ENCODE measurements at regions not wholly inside any gene's neighbourhood (a gene's known extent, or its start where the extent isn't known, plus 50 kb on each side); places are given as distances from the start of the nearest gene placed in this dataset.

DNA sequence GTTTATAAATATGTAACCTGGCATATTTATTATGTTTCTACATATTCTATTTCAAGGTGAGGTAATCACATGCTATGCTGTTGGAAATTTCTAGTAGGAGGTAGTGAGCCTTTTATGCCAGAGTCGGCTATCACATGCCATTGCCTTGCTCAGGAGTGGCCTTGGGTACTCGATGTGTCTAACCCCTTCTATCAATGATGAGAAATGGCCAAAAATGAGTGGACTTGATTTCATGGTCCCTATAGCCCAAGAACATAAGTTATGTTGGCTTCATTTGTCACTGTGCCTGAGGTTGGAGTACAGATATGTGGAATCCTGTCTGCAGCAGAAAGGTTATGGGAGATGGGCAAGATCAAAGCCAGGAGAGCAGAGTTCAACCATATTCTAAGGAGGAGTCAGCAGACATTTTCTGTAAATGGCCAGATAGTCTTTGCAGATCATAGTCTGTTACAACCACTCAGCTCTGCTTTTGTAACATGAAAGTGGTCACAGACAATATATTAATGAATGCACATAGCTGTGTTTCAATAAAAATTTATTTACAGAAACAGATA lies 554.4 kb downstream of the PDCD6IP start:
- H3K9me3 ChIP-seq, result no peaks in the 10 kb centered on the region
- H3K4me3 ChIP-seq (ENCODE audit: low read depth, low read length), result no peak overlapping the region
- H3K27me3 ChIP-seq, result no peaks in the 10 kb centered on the region
- TF ChIP-seq, protein P1, sequence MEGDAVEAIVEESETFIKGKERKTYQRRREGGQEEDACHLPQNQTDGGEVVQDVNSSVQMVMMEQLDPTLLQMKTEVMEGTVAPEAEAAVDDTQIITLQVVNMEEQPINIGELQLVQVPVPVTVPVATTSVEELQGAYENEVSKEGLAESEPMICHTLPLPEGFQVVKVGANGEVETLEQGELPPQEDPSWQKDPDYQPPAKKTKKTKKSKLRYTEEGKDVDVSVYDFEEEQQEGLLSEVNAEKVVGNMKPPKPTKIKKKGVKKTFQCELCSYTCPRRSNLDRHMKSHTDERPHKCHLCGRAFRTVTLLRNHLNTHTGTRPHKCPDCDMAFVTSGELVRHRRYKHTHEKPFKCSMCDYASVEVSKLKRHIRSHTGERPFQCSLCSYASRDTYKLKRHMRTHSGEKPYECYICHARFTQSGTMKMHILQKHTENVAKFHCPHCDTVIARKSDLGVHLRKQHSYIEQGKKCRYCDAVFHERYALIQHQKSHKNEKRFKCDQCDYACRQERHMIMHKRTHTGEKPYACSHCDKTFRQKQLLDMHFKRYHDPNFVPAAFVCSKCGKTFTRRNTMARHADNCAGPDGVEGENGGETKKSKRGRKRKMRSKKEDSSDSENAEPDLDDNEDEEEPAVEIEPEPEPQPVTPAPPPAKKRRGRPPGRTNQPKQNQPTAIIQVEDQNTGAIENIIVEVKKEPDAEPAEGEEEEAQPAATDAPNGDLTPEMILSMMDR (IDR thresholded peaks at IDR 0.05; ENCODE audit: low read depth, low read length), result no peak
- no peaks in the 10 kb centered on the region for H3K36me3 ChIP-seq
- H3K4me1 ChIP-seq, result no peaks in the 10 kb centered on the region
- no peak for DNase-seq

DNA sequence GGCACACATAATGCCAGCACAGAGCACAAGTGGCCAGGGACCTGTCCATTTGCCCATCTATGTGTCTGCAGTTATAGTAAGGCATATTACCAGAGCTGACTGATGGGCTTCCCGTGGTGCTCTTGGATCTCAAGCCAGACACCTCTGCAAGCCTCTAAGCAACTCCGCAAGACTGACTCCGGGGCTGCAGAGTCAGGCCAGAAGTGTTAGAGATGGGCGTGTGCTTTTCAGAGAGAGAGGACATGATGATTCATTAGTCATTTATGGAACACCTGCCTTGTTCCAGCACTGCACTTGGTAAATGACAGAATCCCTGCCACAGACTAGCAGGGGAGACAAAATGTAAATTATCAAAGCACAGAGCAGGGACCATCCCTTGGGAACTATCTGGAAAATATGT lies 559.0 kb downstream of the PDCD6IP start:
- Histone ChIP-seq H3K4me1 (no peaks in the 10 kb centered on the region), H3K4me3 (ENCODE audit: low read depth, low read length) (no peak overlapping the region), H3K36me3 (no peaks in the 10 kb centered on the region), H3K27me3 (no peaks in the 10 kb centered on the region), H3K9me3 (no peaks in the 10 kb centered on the region)
- TF ChIP-seq, protein P1 (IDR thresholded peaks at IDR 0.05; ENCODE audit: low read depth, low read length), result no peak
- DNase-seq, result no peak

DNA sequence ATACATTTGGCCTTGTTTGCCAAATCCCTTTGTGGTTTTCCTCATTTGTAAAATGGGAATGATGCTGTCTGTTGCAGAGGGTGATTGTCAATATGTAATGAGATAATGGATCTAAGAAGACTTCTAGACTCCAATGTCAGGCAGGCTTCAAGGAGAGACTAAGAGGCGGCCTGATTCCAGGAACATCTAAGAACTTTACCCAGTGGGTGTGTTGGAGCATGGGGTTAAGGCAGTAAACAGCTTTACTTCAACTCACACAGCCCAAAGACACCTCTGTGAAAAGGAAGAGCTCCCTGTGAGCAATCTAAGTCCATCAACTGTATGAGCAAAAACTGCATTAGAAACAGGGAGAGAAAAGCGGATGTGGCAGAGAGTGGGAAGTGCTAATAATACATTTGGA lies 560.6 kb downstream of the PDCD6IP start:
- TF ChIP-seq, protein P1 (IDR thresholded peaks at IDR 0.05; ENCODE audit: low read depth, low read length), result no peak
- H3K4me1 ChIP-seq, result no peaks in the 10 kb centered on the region
- no peak overlapping the region for H3K4me3 ChIP-seq (ENCODE audit: low read depth, low read length)
- H3K9me3 ChIP-seq, result no peaks in the 10 kb centered on the region
- H3K27me3 ChIP-seq, result no peaks in the 10 kb centered on the region
- no peaks in the 10 kb centered on the region for H3K36me3 ChIP-seq
- DNase-seq, result no peak

DNA sequence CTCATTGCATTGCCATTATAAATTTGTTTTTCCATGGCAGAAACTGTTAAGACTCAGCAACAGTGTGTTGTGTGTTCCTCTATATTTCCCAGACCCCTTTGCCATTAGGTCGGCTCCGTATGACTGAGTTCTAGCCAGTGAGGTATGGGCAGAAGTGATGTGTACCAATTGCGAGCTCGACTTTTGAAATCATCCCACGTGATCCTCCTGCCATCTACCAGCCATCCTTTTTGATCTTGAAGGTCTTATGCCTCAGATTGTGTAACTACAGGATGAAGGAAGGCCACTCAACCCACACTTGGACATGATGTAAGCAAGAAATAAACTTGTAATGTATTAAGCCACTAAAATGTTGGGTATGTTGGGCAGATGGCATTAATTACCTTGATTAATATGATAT lies 562.3 kb downstream of the PDCD6IP start:
- H3K36me3 ChIP-seq, result no peaks in the 10 kb centered on the region
- no peak for DNase-seq
- no peak overlapping the region for H3K4me3 ChIP-seq (ENCODE audit: low read depth, low read length)
- no peaks in the 10 kb centered on the region for H3K27me3 ChIP-seq
- H3K9me3 ChIP-seq, result no peaks in the 10 kb centered on the region
- TF ChIP-seq, protein P1 (IDR thresholded peaks at IDR 0.05; ENCODE audit: low read depth, low read length), result no peak
- no peaks in the 10 kb centered on the region for H3K4me1 ChIP-seq

DNA sequence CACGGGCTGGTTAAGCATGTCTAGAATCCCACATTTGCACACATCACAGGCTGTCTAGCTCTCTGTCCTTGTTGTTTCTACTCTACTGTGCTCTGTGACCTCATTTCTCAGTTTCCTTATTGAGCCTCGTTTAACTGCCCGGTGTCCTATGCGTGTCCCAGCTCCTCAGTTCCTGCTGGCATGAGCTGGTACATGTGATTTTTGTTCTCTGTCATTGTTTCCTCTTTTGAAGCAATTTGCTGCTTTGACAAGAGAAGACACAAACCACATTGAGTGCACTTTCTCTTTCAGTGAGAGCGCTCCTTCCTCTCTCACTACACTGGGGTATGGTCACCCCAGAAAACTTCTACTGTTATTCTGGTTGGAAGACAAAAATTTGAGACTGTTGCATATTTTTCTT lies 563.5 kb downstream of the PDCD6IP start:
- no peaks in the 10 kb centered on the region for H3K27me3 ChIP-seq
- H3K4me1 ChIP-seq, result no peaks in the 10 kb centered on the region
- no peak overlapping the region for H3K4me3 ChIP-seq (ENCODE audit: low read depth, low read length)
- no peak for DNase-seq
- no peaks in the 10 kb centered on the region for H3K9me3 ChIP-seq
- no peaks in the 10 kb centered on the region for H3K36me3 ChIP-seq
- TF ChIP-seq, protein P1 (IDR thresholded peaks at IDR 0.05; ENCODE audit: low read depth, low read length), result no peak

DNA sequence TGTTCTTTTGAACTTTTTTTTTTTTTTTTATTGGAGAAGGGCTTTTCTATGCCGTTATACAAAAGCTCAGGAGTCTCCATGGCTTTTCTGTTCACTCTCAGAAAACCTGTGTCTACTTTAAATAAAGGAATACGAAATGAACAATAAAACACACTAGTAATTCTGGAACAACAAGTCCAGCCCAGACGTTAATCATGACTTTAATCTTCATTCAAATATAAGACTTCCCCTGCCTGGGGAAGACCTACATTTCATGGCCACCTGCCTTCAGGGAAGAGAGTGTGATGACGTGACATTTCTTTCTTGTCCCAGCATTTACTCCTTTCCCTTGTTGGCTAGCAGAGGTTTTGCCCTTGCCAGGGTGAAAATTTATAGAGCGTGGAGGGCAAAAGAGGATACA lies 564.5 kb downstream of the PDCD6IP start:
- H3K4me1 ChIP-seq, result no peaks in the 10 kb centered on the region
- H3K36me3 ChIP-seq, result no peaks in the 10 kb centered on the region
- no peaks in the 10 kb centered on the region for H3K9me3 ChIP-seq
- TF ChIP-seq, protein P1 (IDR thresholded peaks at IDR 0.05; ENCODE audit: low read depth, low read length), result no peak
- no peak overlapping the region for H3K4me3 ChIP-seq (ENCODE audit: low read depth, low read length)
- H3K27me3 ChIP-seq, result no peaks in the 10 kb centered on the region
- no peak for DNase-seq

Data from BE2C (cell line).